BE2C (cell line): ENCODE measurements at regions not wholly inside any gene's neighbourhood (a gene's known extent, or its start where the extent isn't known, plus 50 kb on each side); places are given as distances from the start of the nearest gene placed in this dataset.

Source experiments
- DNase-seq: peaks from one replicate; pipeline ENCODE4 v3.0.0-alpha.2; 2020
- H3K27me3 ChIP-seq: fragments of 250-450 bp; sonication (Bioruptor Pico); 2 replicates; pipeline ENCODE4 v1.5.1; 2020; ENCODE audit warnings: mild to moderate bottlenecking
- H3K36me3 ChIP-seq: fragments of 250-450 bp; sonication (Bioruptor Pico); 2 replicates; pipeline ENCODE4 v1.5.1; 2020; ENCODE audit warnings: mild to moderate bottlenecking
- H3K4me1 ChIP-seq: fragments of 250-450 bp; sonication (Bioruptor Pico); 2 replicates; pipeline ENCODE4 v1.5.1; 2020
- H3K4me3 ChIP-seq: 2 replicates; pipeline ENCODE4 v1.5.1; 2011; ENCODE audit warnings: low read depth, low read length
- H3K9me3 ChIP-seq: fragments of 250-450 bp; sonication (Bioruptor Pico); 2 replicates; pipeline ENCODE4 v1.5.1; 2020
- CTCF ChIP-seq: IDR thresholded peaks from 2 replicates; pipeline ENCODE4 v1.5.1; 2012; ENCODE audit warnings: mild to moderate bottlenecking, low read depth, low read length

DNA sequence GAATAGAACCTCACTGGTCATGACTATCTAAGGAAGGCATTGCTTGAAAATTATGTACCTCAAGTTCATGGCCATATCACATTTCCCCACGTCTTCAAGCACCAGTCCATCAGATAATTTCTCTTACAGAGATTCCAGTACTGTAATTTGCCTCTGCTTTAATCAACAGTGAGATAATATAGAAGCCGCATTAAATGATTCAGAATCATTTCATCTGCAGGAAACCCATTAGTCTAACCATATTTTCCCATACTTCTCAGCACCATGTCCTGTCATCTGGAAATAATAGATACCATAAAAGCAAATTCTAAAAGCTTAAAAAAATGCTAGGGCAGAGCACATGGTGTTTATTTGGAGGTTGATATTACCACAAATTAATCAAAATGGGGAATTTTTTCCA lies 310.3 kb upstream of the SLIT2 start:
- no peaks in the 10 kb centered on the region for H3K36me3 ChIP-seq
- H3K4me1 ChIP-seq, result no peaks in the 10 kb centered on the region
- DNase-seq, result no peak
- TF ChIP-seq CTCF, result no peak
- no peaks in the 10 kb centered on the region for H3K9me3 ChIP-seq
- no peak overlapping the region for H3K4me3 ChIP-seq
- no peaks in the 10 kb centered on the region for H3K27me3 ChIP-seq

- H3K27me3 ChIP-seq, result no peaks in the 10 kb centered on the region
- no peaks in the 10 kb centered on the region for H3K9me3 ChIP-seq
- H3K4me1 ChIP-seq, result no peaks in the 10 kb centered on the region
- no peak for DNase-seq
- no peak overlapping the region for H3K4me3 ChIP-seq
- TF ChIP-seq CTCF, result no peak
- no peaks in the 10 kb centered on the region for H3K36me3 ChIP-seq
These were observed 310.8 kb upstream of the SLIT2 start for GRCh38 chr4:19940861-19941260.

GRCh38 chr4:19936476-19936875 lies 315.2 kb upstream of the SLIT2 start:
- H3K4me1 ChIP-seq, result no peaks in the 10 kb centered on the region
- no peak for DNase-seq
- no peak for TF ChIP-seq CTCF
- no peaks in the 10 kb centered on the region for H3K9me3 ChIP-seq
- H3K27me3 ChIP-seq, result no peaks in the 10 kb centered on the region
- no peak overlapping the region for H3K4me3 ChIP-seq
- H3K36me3 ChIP-seq, result no peaks in the 10 kb centered on the region

DNA sequence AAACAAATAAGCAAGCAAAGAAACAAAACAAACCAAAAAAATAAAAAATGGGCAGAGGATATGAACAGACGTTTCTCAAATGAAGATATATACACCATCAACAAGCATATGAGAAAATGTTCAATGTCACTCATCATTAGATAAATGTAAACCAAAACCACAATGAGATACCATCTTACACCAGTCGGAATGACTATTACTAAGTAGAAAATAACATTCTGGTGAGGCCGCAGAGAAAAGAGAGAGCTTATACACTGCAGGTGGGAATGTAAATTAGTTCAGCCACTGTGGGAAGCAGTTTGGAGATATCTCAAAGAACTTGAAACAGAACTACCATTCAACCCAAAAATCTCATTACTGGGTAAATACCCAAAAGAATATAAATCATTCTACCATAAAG lies 321.0 kb upstream of the SLIT2 start:
- no peak for TF ChIP-seq CTCF
- no peaks in the 10 kb centered on the region for H3K27me3 ChIP-seq
- no peaks in the 10 kb centered on the region for H3K36me3 ChIP-seq
- H3K4me1 ChIP-seq, result no peaks in the 10 kb centered on the region
- DNase-seq, result no peak
- no peak overlapping the region for H3K4me3 ChIP-seq
- H3K9me3 ChIP-seq, result no peaks in the 10 kb centered on the region

DNA sequence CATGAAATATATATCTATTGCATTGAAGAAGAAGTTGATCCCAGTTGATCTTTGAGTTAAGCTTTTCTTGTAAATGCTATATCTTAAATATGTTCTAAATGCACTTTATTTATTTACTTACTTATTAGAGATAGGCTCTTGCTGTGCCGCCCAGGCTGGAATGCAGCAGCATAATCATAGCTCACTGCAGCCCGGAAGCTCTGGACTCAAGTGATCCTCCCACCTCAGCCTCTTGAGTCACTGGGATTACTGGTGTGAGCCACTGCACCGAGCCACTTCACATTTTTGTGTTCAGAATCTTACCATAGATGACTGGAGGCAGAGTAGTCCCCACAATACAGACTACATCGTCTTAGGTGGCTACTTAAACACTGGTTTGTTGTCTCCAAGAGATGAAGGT lies 324.3 kb upstream of the SLIT2 start:
- H3K4me3 ChIP-seq, result no peak overlapping the region
- H3K27me3 ChIP-seq, result no peaks in the 10 kb centered on the region
- H3K4me1 ChIP-seq, result no peaks in the 10 kb centered on the region
- TF ChIP-seq CTCF, result no peak
- H3K9me3 ChIP-seq, result no peaks in the 10 kb centered on the region
- no peak for DNase-seq
- no peaks in the 10 kb centered on the region for H3K36me3 ChIP-seq

- TF ChIP-seq CTCF, result no peak
- no peaks in the 10 kb centered on the region for H3K9me3 ChIP-seq
- no peak overlapping the region for H3K4me3 ChIP-seq
- H3K36me3 ChIP-seq, result no peaks in the 10 kb centered on the region
- H3K27me3 ChIP-seq, result no peaks in the 10 kb centered on the region
- H3K4me1 ChIP-seq, result no peaks in the 10 kb centered on the region
- DNase-seq, result no peak
These were observed 326.2 kb upstream of the SLIT2 start for GRCh38 chr4:19925516-19925915.
